HL-60 (cell line): ENCODE measurements at regions not wholly inside any gene's neighbourhood (a gene's known extent, or its start where the extent isn't known, plus 50 kb on each side); places are given as distances from the start of the nearest gene placed in this dataset.

ENCODE experiments used
- DNase-seq, 2 experiments: peaks; one replicate each; pipeline ENCODE4 v3.0.0-alpha.2; 2010 to 2020; ENCODE audit warnings: low read depth in 1 of 2, low spot score in 1 of 2
- H3K27ac ChIP-seq: fragments of 250-450 bp; sonication (Bioruptor Pico); replicated peaks from 2 replicates; pipeline ENCODE4 v1.5.1; 2020; ENCODE audit warnings: mild to moderate bottlenecking, moderate library complexity
- H3K27me3 ChIP-seq: fragments of 250-450 bp; sonication (Bioruptor Pico); 2 replicates; pipeline ENCODE4 v1.5.1; 2021; ENCODE audit warnings: mild to moderate bottlenecking, moderate library complexity; ENCODE audit not compliant: insufficient read depth, poor library complexity, severe bottlenecking
- H3K4me3 ChIP-seq: replicated peaks from 2 replicates; pipeline ENCODE4 v1.5.1; 2011; ENCODE audit warnings: mild to moderate bottlenecking, control low read depth, low read length; ENCODE audit not compliant: insufficient read depth
- GABPA ChIP-seq: IDR thresholded peaks from 2 replicates; pipeline ENCODE4 v1.6.1; 2012; ENCODE audit warnings: low read depth
- POLR2AphosphoS5 ChIP-seq: IDR thresholded peaks from 2 replicates; pipeline ENCODE4 v1.6.1; 2012; ENCODE audit warnings: low read depth
- REST ChIP-seq: IDR thresholded peaks from 2 replicates; pipeline ENCODE4 v1.6.1; 2012; ENCODE audit warnings: low read depth; ENCODE audit not compliant: insufficient replicate concordance
- SPI1 ChIP-seq: IDR thresholded peaks from 2 replicates; pipeline ENCODE4 v1.6.1; 2012; ENCODE audit warnings: low read depth, mild to moderate bottlenecking, borderline replicate concordance
- TF ChIP-seq, protein P1 (sequence below): IDR thresholded peaks from one replicate; pipeline ENCODE4 v1.5.1; 2011; ENCODE audit warnings: low read length, control low read depth, inconsistent platforms; ENCODE audit not compliant: insufficient read depth

- no peaks in the 10 kb centered on the region for H3K27me3 ChIP-seq
- H3K4me3 ChIP-seq: no peak overlapping the region
- H3K27ac ChIP-seq: no peak overlapping the region
- DNase-seq: no peak
- TF ChIP-seq POLR2AphosphoS5: no peak
- no peak for TF ChIP-seq REST
These were observed 188.7 kb upstream of the GLI2 start for GRCh38 chr2:120546865-120547390.

DNA sequence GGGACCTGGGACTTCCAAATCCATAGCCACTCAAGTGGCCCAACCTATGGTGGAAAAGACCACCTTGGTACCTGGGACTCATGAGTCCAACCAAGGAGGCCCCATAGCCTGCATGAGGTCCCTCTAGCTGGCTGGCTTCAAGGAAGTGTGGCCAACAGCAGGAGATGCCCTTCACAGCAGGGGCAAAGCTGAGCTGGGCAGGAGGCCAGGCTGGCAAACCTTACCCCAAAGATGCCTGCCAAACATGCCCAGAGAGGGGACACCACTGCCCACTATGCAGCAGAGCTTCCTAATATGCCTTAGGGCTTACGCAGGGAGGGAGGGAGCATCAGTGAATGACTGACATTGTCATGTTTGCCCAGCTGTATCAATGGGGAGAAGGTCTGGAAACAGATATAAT is 188.0 kb upstream of the GLI2 start:
- Histone ChIP-seq H3K27me3 (no peaks in the 10 kb centered on the region), H3K4me3 (no peak overlapping the region), H3K27ac (no peak overlapping the region)
- TF ChIP-seq POLR2AphosphoS5 (no peak), REST (no peak)
- no peak for DNase-seq

GRCh38 chr2:120548627-120549608 is 186.8 kb upstream of the GLI2 start:
- Histone ChIP-seq H3K27me3 (no peaks in the 10 kb centered on the region), H3K4me3 (no peak overlapping the region), H3K27ac (no peak overlapping the region)
- TF ChIP-seq REST (no peak), SPI1 (no peak)
- no peak for DNase-seq

DNA sequence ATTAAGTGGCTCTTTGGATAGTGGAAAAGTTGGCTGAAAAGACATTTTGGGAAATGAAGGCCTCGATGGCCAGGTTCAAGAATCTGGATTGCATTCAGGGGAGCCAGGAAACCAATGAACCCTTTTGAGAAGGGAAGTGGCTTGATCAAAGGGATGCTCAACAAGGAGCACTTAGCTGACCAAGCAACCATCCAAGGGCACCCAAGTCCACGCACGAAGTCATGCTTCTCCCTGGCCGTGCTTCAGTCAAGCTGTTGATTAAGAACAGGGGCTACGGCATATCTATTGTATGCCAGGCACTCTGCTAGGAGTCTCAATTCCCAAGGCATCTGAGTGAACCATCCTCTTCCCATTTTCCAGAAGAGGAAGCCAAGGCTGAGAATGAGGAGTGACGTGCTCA is 185.8 kb upstream of the GLI2 start:
- DNase-seq: no peak
- no peak for TF ChIP-seq REST
- TF ChIP-seq POLR2AphosphoS5: no peak
- TF ChIP-seq SPI1: no peak
- TF ChIP-seq GABPA: no peak
- TF ChIP-seq, protein P1, sequence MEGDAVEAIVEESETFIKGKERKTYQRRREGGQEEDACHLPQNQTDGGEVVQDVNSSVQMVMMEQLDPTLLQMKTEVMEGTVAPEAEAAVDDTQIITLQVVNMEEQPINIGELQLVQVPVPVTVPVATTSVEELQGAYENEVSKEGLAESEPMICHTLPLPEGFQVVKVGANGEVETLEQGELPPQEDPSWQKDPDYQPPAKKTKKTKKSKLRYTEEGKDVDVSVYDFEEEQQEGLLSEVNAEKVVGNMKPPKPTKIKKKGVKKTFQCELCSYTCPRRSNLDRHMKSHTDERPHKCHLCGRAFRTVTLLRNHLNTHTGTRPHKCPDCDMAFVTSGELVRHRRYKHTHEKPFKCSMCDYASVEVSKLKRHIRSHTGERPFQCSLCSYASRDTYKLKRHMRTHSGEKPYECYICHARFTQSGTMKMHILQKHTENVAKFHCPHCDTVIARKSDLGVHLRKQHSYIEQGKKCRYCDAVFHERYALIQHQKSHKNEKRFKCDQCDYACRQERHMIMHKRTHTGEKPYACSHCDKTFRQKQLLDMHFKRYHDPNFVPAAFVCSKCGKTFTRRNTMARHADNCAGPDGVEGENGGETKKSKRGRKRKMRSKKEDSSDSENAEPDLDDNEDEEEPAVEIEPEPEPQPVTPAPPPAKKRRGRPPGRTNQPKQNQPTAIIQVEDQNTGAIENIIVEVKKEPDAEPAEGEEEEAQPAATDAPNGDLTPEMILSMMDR: no peak
- Histone ChIP-seq H3K4me3 (no peak overlapping the region), H3K27me3 (no peaks in the 10 kb centered on the region), H3K27ac (no peak overlapping the region)
